Prostate gland (tissue), 2 donors: ENCODE measurements at regions not wholly inside any gene's neighbourhood (a gene's known extent, or its start where the extent isn't known, plus 50 kb on each side); places are given as distances from the start of the nearest gene placed in this dataset.

Experiments used
- CTCF ChIP-seq, 4 experiments: fragments of 200-600 bp in 2 of 4; fragments of 450-650 bp in 2 of 4; sonication (generic) in 2 of 4; IDR thresholded peaks; 1 replicate in 3 of 4; 2 replicates in 1 of 4; pipeline ENCODE4 v1.5.1; 2016 to 2019; ENCODE audit warnings: antibody characterized with exemption in 4 of 4, mild to moderate bottlenecking in 2 of 4, moderate library complexity in 2 of 4
- POLR2AphosphoS5 ChIP-seq: sonication (generic); formaldehyde crosslinking; IDR thresholded peaks from one replicate; pipeline ENCODE4 v1.6.1; 2017; ENCODE audit warnings: antibody characterized with exemption

DNA sequence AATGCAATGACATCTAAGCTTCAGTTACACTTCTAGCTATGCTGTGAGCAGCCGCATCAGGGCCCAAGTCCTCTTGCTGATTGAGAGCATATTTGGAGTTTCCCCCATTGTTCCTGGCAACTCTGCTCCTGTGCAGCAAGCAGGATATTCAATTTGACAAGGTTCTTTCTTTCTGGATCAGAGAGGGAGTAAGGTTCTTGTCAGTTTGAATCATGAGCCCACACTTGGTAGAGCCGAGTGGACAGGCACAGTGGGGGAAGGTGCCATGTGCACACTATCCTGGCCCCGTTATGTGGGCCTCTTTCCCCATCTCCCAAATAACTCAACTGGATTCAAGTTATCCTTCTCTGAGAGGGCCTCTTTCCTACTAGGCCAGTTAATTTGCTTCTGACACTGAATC lies 385.4 kb downstream of the ZIC1 start:
- no peak for TF ChIP-seq CTCF (IDR thresholded peaks at IDR 0.05)
- no peak for TF ChIP-seq POLR2AphosphoS5
